ENCODE measurements at regions not wholly inside any gene's neighbourhood (a gene's known extent, or its start where the extent isn't known, plus 50 kb on each side); places are given as distances from the start of the nearest gene placed in this dataset.
A peak's percentile ranks its signal among the peaks of the same experiment; 100 is the strongest.

- no peak for TF ChIP-seq CTCF (IDR thresholded peaks at IDR 0.05)
These were observed 127.9 kb upstream of the CDK1 start for GRCh38 chr10:60650378-60650800.

- TF ChIP-seq CTCF (IDR thresholded peaks at IDR 0.05): no peak
These were observed 128.5 kb upstream of the CDK1 start for GRCh38 chr10:60649485-60650377.

GRCh38 chr10:60648761-60649160 is 129.5 kb upstream of the CDK1 start:
- TF ChIP-seq CTCF (IDR thresholded peaks at IDR 0.05): no peak

GRCh38 chr10:60646966-60647796 is 131.1 kb upstream of the CDK1 start:
- TF ChIP-seq CTCF (IDR thresholded peaks at IDR 0.05): peak; percentile 76

GRCh38 chr10:60645980-60646379 is 132.3 kb upstream of the CDK1 start:
- no peak for TF ChIP-seq CTCF (IDR thresholded peaks at IDR 0.05)

GRCh38 chr10:60644436-60645130 is 133.7 kb upstream of the CDK1 start:
- TF ChIP-seq CTCF (IDR thresholded peaks at IDR 0.05): no peak

GRCh38 chr10:60643874-60644273 is 134.4 kb upstream of the CDK1 start:
- TF ChIP-seq CTCF (IDR thresholded peaks at IDR 0.05): no peak

All from LNCAP (cell line).